ENCODE measurements at regions not wholly inside any gene's neighbourhood (a gene's known extent, or its start where the extent isn't known, plus 50 kb on each side); places are given as distances from the start of the nearest gene placed in this dataset.
A peak's percentile ranks its signal among the peaks of the same experiment; 100 is the strongest.

- DNase-seq (ENCODE audit: low spot score), result no peak
These were observed 52.9 kb downstream of the FRMPD3 start for GRCh38 chrX:107502316-107502715.

GRCh38 chrX:107504006-107504405 is 54.6 kb downstream of the FRMPD3 start:
- DNase-seq (ENCODE audit: low spot score), result no peak

- DNase-seq (ENCODE audit: low spot score), result no peak
These were observed 55.8 kb downstream of the FRMPD3 start for GRCh38 chrX:107505223-107505622.

GRCh38 chrX:107506596-107507031 is 57.2 kb downstream of the FRMPD3 start:
- DNase-seq (ENCODE audit: low spot score), result peak; percentile 27

GRCh38 chrX:107507093-107507743 is 57.8 kb downstream of the FRMPD3 start:
- peak; percentile 15 for DNase-seq (ENCODE audit: low spot score)

- DNase-seq (ENCODE audit: low spot score), result no peak
These were observed 58.3 kb downstream of the FRMPD3 start for GRCh38 chrX:107507744-107508117.

GRCh38 chrX:107508925-107509324 is 59.5 kb downstream of the FRMPD3 start:
- no peak for DNase-seq (ENCODE audit: low spot score)

GRCh38 chrX:107514944-107515343 is 65.5 kb downstream of the FRMPD3 start:
- no peak for DNase-seq (ENCODE audit: low spot score)

GRCh38 chrX:107521877-107522586 is 72.6 kb downstream of the FRMPD3 start:
- no peak for DNase-seq (ENCODE audit: low spot score)

- no peak for DNase-seq (ENCODE audit: low spot score)
These were observed 73.4 kb downstream of the FRMPD3 start for GRCh38 chrX:107522901-107523300.

GRCh38 chrX:107526141-107526540 is 76.7 kb downstream of the FRMPD3 start:
- DNase-seq (ENCODE audit: low spot score), result no peak

- no peak for DNase-seq (ENCODE audit: low spot score)
These were observed 80.7 kb downstream of the FRMPD3 start for GRCh38 chrX:107530141-107530540.

- DNase-seq (ENCODE audit: low spot score), result peak; percentile 24
These were observed 88.4 kb downstream of the FRMPD3 start for GRCh38 chrX:107537815-107538214.

GRCh38 chrX:107541244-107541643 is 87.1 kb upstream of the PRPS1 start:
- DNase-seq (ENCODE audit: low spot score), result no peak

- no peak for DNase-seq (ENCODE audit: low spot score)
These were observed 86.3 kb upstream of the PRPS1 start for GRCh38 chrX:107542040-107542439.

- DNase-seq (ENCODE audit: low spot score), result no peak
These were observed 85.8 kb upstream of the PRPS1 start for GRCh38 chrX:107542500-107542899.

- DNase-seq (ENCODE audit: low spot score), result no peak
These were observed 80.7 kb upstream of the PRPS1 start for GRCh38 chrX:107547621-107548020.

GRCh38 chrX:107548775-107549174 is 79.5 kb upstream of the PRPS1 start:
- no peak for DNase-seq (ENCODE audit: low spot score)

GRCh38 chrX:107549504-107549903 is 78.8 kb upstream of the PRPS1 start:
- DNase-seq (ENCODE audit: low spot score), result no peak

GRCh38 chrX:107551546-107551945 is 76.8 kb upstream of the PRPS1 start:
- DNase-seq (ENCODE audit: low spot score), result no peak

GRCh38 chrX:107552930-107553329 is 75.4 kb upstream of the PRPS1 start:
- DNase-seq (ENCODE audit: low spot score), result no peak

GRCh38 chrX:107556967-107557366 is 71.3 kb upstream of the PRPS1 start:
- DNase-seq (ENCODE audit: low spot score), result no peak

- no peak for DNase-seq (ENCODE audit: low spot score)
These were observed 68.8 kb upstream of the PRPS1 start for GRCh38 chrX:107559506-107559905.

GRCh38 chrX:107560041-107560440 is 68.3 kb upstream of the PRPS1 start:
- no peak for DNase-seq (ENCODE audit: low spot score)

Measured in D341Med (cell line).